Natural killer cell (primary cell): ENCODE measurements at regions not wholly inside any gene's neighbourhood (a gene's known extent, or its start where the extent isn't known, plus 50 kb on each side); places are given as distances from the start of the nearest gene placed in this dataset.

ENCODE experiments used
- ATAC-seq, 3 donors: fragments of 150-1000 bp in 2 of 3; fragments of 200-7000 bp in 1 of 3; cut with Tn5 transposase; 1 replicate in 1 of 3; 2 replicates in 2 of 3; pipeline ENCODE4 v1.10.0; 2021; ENCODE audit warnings: mild to moderate bottlenecking in 2 of 3, moderate library complexity in 2 of 3
- DNase-seq, 2 donors: peaks; one replicate each; pipeline versions ENCODE4 v3.0.0 to v3.0.0-alpha.2; 2013 to 2021; ENCODE audit warnings: mixed read lengths in 1 of 2
- H3K27ac ChIP-seq: one replicate; pipeline ENCODE4 v1.5.1; 2013; ENCODE audit warnings: mild to moderate bottlenecking, low read length
- H3K27me3 ChIP-seq: one replicate; pipeline ENCODE4 v1.6.1; 2013; ENCODE audit warnings: low read length; ENCODE audit not compliant: control insufficient read depth, insufficient read depth
- H3K36me3 ChIP-seq: one replicate; pipeline ENCODE4 v1.6.1; 2013; ENCODE audit warnings: low read length; ENCODE audit not compliant: control insufficient read depth, insufficient read depth
- H3K4me1 ChIP-seq: one replicate; pipeline ENCODE4 v1.6.1; 2013; ENCODE audit warnings: low read length; ENCODE audit not compliant: control insufficient read depth, insufficient read depth
- H3K4me3 ChIP-seq: one replicate; pipeline ENCODE4 v1.5.1; 2013; ENCODE audit warnings: low read length
- H3K9me3 ChIP-seq: one replicate; pipeline ENCODE4 v1.6.1; 2013; ENCODE audit warnings: low read length; ENCODE audit not compliant: control insufficient read depth, insufficient read depth
- H3K27ac Mint-ChIP-seq, 2 donors: one replicate each; pipeline ENCODE4 v1.8.0; 2022; ENCODE audit warnings: mild to moderate bottlenecking in 2 of 2, mixed read lengths in 2 of 2, moderate library complexity in 1 of 2
- H3K27me3 Mint-ChIP-seq, 2 donors: one replicate each; pipeline ENCODE4 v1.8.0; 2022; ENCODE audit warnings: low read depth in 2 of 2, mixed read lengths in 2 of 2
- H3K36me3 Mint-ChIP-seq: one replicate; pipeline ENCODE4 v1.8.0; 2022; ENCODE audit warnings: mixed read lengths
- H3K4me1 Mint-ChIP-seq, 2 donors: one replicate each; pipeline ENCODE4 v1.8.0; 2022; ENCODE audit warnings: mixed read lengths in 2 of 2
- H3K4me3 Mint-ChIP-seq: one replicate; pipeline ENCODE4 v1.8.0; 2022; ENCODE audit warnings: mild to moderate bottlenecking, moderate library complexity, mixed read lengths
- H3K9me3 Mint-ChIP-seq, 2 donors: one replicate each; pipeline ENCODE4 v1.8.0; 2022; ENCODE audit warnings: mixed read lengths in 2 of 2
- WGBS: methylation state at CpG from one replicate; pipeline ENCODE4 v1.1.7; 2013; ENCODE audit warnings: missing lambda C conversion rate; ENCODE audit not compliant: insufficient coverage; 5-methylcytosine and 5-hydroxymethylcytosine counted together
- intact Hi-C: fragments of 100-400 bp; cut with micrococcal nuclease; formaldehyde crosslinking; loops from one replicate; pipeline ENCODE4 v1.14.2; 2022
- TF ChIP-seq, protein P1 (sequence below): fragments of 200-600 bp; IDR thresholded peaks from one replicate; pipeline ENCODE4 v1.8.0; 2022; ENCODE audit warnings: antibody characterized with exemption

DNA sequence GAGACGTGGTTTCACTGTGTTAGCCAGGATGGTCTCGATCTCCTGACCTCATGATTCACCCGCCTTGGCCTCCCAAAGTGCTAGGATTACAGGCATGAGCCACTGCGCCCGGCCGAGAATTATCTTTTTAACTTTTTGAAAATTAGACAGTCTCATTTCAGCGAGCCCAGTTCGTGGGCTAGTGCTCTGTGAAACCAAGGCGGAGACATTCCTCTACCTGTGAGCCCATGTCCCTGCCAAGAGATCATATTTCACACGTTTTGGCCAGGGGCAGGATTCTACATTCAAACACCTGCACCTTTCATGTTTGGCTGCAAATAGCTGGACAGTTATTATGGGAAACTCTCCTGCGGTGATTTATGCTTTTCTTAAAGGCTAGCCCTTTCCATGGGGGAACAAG lies 60.3 kb downstream of the IRAG1 start:
- Mint-ChIP-seq H3K27me3 (peaks cover 0 to 12% of the 10 kb centered on the region in 2 donors), H3K4me3 (no peak overlapping the region), H3K36me3 (no peaks in the 10 kb centered on the region), H3K27ac (no peak overlapping the region), H3K9me3 (no peaks in the 10 kb centered on the region), H3K4me1 (no peaks in the 10 kb centered on the region)
- no peaks in the 10 kb centered on the region for H3K9me3 ChIP-seq
- TF ChIP-seq, protein P1, sequence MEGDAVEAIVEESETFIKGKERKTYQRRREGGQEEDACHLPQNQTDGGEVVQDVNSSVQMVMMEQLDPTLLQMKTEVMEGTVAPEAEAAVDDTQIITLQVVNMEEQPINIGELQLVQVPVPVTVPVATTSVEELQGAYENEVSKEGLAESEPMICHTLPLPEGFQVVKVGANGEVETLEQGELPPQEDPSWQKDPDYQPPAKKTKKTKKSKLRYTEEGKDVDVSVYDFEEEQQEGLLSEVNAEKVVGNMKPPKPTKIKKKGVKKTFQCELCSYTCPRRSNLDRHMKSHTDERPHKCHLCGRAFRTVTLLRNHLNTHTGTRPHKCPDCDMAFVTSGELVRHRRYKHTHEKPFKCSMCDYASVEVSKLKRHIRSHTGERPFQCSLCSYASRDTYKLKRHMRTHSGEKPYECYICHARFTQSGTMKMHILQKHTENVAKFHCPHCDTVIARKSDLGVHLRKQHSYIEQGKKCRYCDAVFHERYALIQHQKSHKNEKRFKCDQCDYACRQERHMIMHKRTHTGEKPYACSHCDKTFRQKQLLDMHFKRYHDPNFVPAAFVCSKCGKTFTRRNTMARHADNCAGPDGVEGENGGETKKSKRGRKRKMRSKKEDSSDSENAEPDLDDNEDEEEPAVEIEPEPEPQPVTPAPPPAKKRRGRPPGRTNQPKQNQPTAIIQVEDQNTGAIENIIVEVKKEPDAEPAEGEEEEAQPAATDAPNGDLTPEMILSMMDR, result no peak
- DNase-seq (no peak), ATAC-seq (no peak)
- H3K36me3 ChIP-seq, result no peaks in the 10 kb centered on the region
- no peaks in the 10 kb centered on the region for H3K27me3 ChIP-seq
- 88% methylated on average over 11 of the region's 11 CpGs for WGBS
- no peak overlapping the region for H3K27ac ChIP-seq
- no peak overlapping the region for H3K4me3 ChIP-seq
- intact Hi-C loops, result no loop called here
- peaks cover 10% of the 10 kb centered on the region for H3K4me1 ChIP-seq

DNA sequence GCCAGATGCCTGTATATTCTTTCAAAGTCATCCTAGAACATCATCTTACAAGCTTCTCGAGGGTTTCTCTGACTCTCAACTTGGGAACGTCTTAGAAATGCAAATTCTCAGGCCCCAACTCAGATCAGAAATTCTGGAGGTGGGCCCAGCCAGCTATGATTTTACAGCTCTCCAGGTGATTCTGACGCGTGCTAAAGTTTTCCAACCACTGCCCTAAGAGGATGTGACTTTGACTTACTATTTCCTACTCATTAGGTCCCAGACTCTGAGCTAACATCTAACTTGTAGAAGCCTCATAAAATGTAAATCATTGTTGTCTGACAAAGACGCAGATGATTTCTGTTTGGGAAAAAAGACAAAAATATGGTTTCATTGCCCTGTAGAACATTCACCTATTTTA lies 61.1 kb downstream of the IRAG1 start:
- no peaks in the 10 kb centered on the region for H3K9me3 ChIP-seq
- Mint-ChIP-seq H3K4me1 (no peaks in the 10 kb centered on the region), H3K9me3 (no peaks in the 10 kb centered on the region), H3K27me3 (peaks cover 0 to 10% of the 10 kb centered on the region in 2 donors), H3K4me3 (no peak overlapping the region), H3K36me3 (no peaks in the 10 kb centered on the region), H3K27ac (no peak overlapping the region)
- H3K4me1 ChIP-seq, result peaks cover 12% of the 10 kb centered on the region
- DNase-seq, result no peak
- no peaks in the 10 kb centered on the region for H3K36me3 ChIP-seq
- H3K27me3 ChIP-seq, result no peaks in the 10 kb centered on the region
- ATAC-seq, result no peak
- H3K4me3 ChIP-seq, result no peak overlapping the region
- 59% methylated on average over 4 of the region's 5 CpGs for WGBS
- TF ChIP-seq, protein P1, result no peak
- intact Hi-C loops, result no loop called here
- H3K27ac ChIP-seq, result no peak overlapping the region

DNA sequence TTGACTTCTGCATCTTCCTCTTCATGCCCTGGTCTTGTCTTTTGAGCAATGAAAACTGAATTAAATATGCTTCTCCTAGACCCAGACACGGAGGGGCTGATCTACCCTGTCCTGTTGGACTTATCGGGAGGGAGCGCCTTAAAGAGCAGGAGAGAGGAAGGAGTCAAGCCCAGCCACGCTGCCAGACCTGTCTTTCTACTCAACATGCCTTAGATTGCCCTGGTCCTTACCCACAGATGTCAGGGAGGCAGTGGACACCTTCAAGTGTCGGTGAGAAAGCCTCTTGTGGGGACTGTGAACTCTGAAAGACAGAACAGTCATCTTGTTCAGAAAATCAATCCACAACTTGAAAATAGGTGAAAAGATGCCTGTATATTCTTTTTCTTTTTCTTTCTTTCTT lies 61.8 kb downstream of the IRAG1 start:
- intact Hi-C loops, result no loop called here
- no peaks in the 10 kb centered on the region for H3K27me3 ChIP-seq
- Mint-ChIP-seq H3K36me3 (no peaks in the 10 kb centered on the region), H3K27ac (no peak overlapping the region), H3K4me1 (no peaks in the 10 kb centered on the region), H3K9me3 (no peaks in the 10 kb centered on the region), H3K27me3 (peaks cover 0 to 9% of the 10 kb centered on the region in 2 donors), H3K4me3 (no peak overlapping the region)
- H3K4me1 ChIP-seq, result peaks cover 12% of the 10 kb centered on the region
- 90% methylated on average over 5 of the region's 5 CpGs for WGBS
- DNase-seq (no peak), ATAC-seq (no peak)
- H3K27ac ChIP-seq, result no peak overlapping the region
- no peaks in the 10 kb centered on the region for H3K36me3 ChIP-seq
- TF ChIP-seq, protein P1, result no peak
- no peaks in the 10 kb centered on the region for H3K9me3 ChIP-seq
- no peak overlapping the region for H3K4me3 ChIP-seq

DNA sequence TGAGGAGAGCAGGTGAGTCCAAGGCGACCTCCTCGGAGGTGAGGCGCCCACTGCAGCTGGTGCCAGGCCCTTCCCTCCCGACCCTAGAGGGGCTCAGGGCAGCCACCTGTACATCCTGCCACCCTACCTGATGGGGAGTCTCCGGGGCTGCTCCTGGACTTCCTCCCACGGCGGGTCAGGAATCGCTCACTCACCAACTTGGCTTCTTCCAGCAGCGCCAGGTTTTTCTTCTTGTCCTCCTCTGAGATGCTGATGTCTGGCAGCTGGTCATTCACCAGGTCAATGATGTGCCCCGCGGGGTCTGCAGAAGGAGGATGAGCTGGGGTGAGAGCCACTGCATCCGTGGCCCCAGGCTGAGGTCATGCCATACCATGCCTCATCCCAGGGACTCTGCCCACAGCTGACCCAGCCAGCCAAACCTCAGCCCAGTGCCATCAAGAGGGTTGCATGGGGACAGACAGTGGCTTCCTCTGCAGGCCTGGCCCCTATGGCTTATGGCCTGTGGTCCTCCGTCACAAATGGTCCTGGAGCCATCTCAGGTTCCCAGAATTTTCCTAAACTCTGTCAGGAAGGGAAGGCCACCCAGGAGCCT lies 61.0 kb upstream of the LYVE1 start:
- Mint-ChIP-seq H3K4me1 (no peaks in the 10 kb centered on the region), H3K4me3 (no peak overlapping the region)
- DNase-seq, result no peak

More for the DNA sequence above, 61.0 kb upstream of the LYVE1 start:
- Histone ChIP-seq H3K27me3 (no peaks in the 10 kb centered on the region), H3K27ac (no peak overlapping the region), H3K4me3 (no peak overlapping the region), H3K9me3 (no peaks in the 10 kb centered on the region), H3K4me1 (peaks cover 13% of the 10 kb centered on the region), H3K36me3 (no peaks in the 10 kb centered on the region)
- 89% methylated on average over 13 of the region's 13 CpGs for WGBS
- peaks cover 0 to 2% of the 10 kb centered on the region in 2 donors for H3K27me3 Mint-ChIP-seq
- TF ChIP-seq, protein P1, result no peak
- intact Hi-C loops, result no loop called here
- no peaks in the 10 kb centered on the region for H3K9me3 Mint-ChIP-seq
- no peak for ATAC-seq
- H3K27ac Mint-ChIP-seq, result no peak overlapping the region
- H3K36me3 Mint-ChIP-seq, result no peaks in the 10 kb centered on the region
